ENCODE measurements at regions not wholly inside any gene's neighbourhood (a gene's known extent, or its start where the extent isn't known, plus 50 kb on each side); places are given as distances from the start of the nearest gene placed in this dataset.

GRCh38 chr5:8686707-8687106, 817.8 kb downstream of the MTRR start:
- no peak for TF ChIP-seq ESRRG (CRISPR knock-in tag; IDR thresholded peaks at IDR 0.05)
- no peak for TF ChIP-seq TCF4 (CRISPR knock-in tag; IDR thresholded peaks at IDR 0.05; ENCODE audit: borderline replicate concordance)
- ATAC-seq = no peak

GRCh38 chr5:8689773-8690172, 820.8 kb downstream of the MTRR start:
- no peak for TF ChIP-seq ZNF70 (CRISPR knock-in tag; IDR thresholded peaks at IDR 0.05)
- TF ChIP-seq TSHZ2 (CRISPR knock-in tag; IDR thresholded peaks at IDR 0.05) = no peak
- no peak for TF ChIP-seq ZNF565 (CRISPR knock-in tag; conservative IDR thresholded peaks at IDR 0.05; ENCODE audit: low read depth)
- TF ChIP-seq ARNTL (CRISPR knock-in tag; IDR thresholded peaks at IDR 0.05; ENCODE audit: borderline replicate concordance, low read depth) = no peak
- TF ChIP-seq GLIS3 (CRISPR knock-in tag; IDR thresholded peaks at IDR 0.05) = no peak
- TF ChIP-seq CSDC2 (CRISPR knock-in tag; IDR thresholded peaks at IDR 0.05) = no peak
- no peak for ATAC-seq

- no peak for ATAC-seq
These were observed 822.3 kb downstream of the MTRR start for GRCh38 chr5:8691221-8691620.

DNA sequence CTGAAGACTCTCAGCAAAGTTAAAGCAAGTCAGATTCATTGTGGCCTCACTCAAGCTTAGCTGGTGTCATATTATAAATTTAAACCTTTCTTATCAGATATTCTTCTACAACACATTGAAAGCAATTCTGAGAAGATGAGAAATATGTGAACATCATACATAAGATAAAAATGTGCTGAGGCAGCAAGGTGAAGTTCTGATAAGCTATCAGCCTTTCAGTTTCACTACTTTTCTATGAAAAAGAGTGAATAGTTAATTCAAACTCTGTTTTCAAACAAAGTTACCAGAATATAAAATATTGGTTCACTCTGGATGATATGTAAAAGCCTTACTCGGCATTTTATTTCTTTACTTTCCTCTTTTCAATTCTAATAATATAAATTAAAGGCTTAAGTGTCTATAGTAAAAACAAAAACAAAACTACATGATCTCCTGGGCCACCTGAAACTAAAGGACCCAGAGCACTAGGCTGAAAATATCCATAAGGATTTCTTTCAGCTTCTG, 824.4 kb downstream of the MTRR start:
- ATAC-seq = no peak
- TF ChIP-seq ZNF565 (CRISPR knock-in tag; conservative IDR thresholded peaks at IDR 0.05; ENCODE audit: low read depth) (no peak), ARNTL (CRISPR knock-in tag; IDR thresholded peaks at IDR 0.05; ENCODE audit: borderline replicate concordance, low read depth) (no peak), ESRRG (CRISPR knock-in tag; IDR thresholded peaks at IDR 0.05) (no peak), ZFP30 (CRISPR knock-in tag; IDR thresholded peaks at IDR 0.05) (no peak), ISL1 (CRISPR knock-in tag; IDR thresholded peaks at IDR 0.05) (no peak), ZNF8 (CRISPR knock-in tag; IDR thresholded peaks at IDR 0.05) (no peak), PATZ1 (CRISPR knock-in tag; IDR thresholded peaks at IDR 0.05; ENCODE audit: borderline replicate concordance) (no peak), PPARA (CRISPR knock-in tag; IDR thresholded peaks at IDR 0.05; ENCODE audit: borderline replicate concordance) (no peak), ZNF70 (CRISPR knock-in tag; IDR thresholded peaks at IDR 0.05) (no peak), CREB5 (CRISPR knock-in tag; IDR thresholded peaks at IDR 0.05; ENCODE audit: low read depth) (no peak), GLIS3 (CRISPR knock-in tag; IDR thresholded peaks at IDR 0.05) (no peak), ZC3H10 (CRISPR knock-in tag; IDR thresholded peaks at IDR 0.05) (no peak), TCF4 (CRISPR knock-in tag; IDR thresholded peaks at IDR 0.05; ENCODE audit: borderline replicate concordance) (no peak)
- TF ChIP-seq, protein P1, sequence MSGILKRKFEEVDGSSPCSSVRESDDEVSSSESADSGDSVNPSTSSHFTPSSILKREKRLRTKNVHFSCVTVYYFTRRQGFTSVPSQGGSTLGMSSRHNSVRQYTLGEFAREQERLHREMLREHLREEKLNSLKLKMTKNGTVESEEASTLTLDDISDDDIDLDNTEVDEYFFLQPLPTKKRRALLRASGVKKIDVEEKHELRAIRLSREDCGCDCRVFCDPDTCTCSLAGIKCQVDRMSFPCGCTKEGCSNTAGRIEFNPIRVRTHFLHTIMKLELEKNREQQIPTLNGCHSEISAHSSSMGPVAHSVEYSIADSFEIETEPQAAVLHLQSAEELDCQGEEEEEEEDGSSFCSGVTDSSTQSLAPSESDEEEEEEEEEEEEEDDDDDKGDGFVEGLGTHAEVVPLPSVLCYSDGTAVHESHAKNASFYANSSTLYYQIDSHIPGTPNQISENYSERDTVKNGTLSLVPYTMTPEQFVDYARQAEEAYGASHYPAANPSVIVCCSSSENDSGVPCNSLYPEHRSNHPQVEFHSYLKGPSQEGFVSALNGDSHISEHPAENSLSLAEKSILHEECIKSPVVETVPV (CRISPR knock-in tag; IDR thresholded peaks at IDR 0.05) = no peak

More at GRCh38 chr5:8691221-8691620, 822.3 kb downstream of the MTRR start:
- TF ChIP-seq TSHZ2 (CRISPR knock-in tag; IDR thresholded peaks at IDR 0.05) (no peak), CREB5 (CRISPR knock-in tag; IDR thresholded peaks at IDR 0.05; ENCODE audit: low read depth) (no peak), SNAI2 (CRISPR knock-in tag; IDR thresholded peaks at IDR 0.05) (no peak), ARNTL (CRISPR knock-in tag; IDR thresholded peaks at IDR 0.05; ENCODE audit: borderline replicate concordance, low read depth) (no peak), OSR1 (CRISPR knock-in tag; IDR thresholded peaks at IDR 0.05) (no peak), ZNF565 (CRISPR knock-in tag; conservative IDR thresholded peaks at IDR 0.05; ENCODE audit: low read depth) (no peak)

Measured in SK-N-SH treated with all-trans-retinoic acid at 6 μM for 48 hours (cell line).